Ramos (cell line): ENCODE measurements at regions not wholly inside any gene's neighbourhood (a gene's known extent, or its start where the extent isn't known, plus 50 kb on each side); places are given as distances from the start of the nearest gene placed in this dataset.

Experiments used
- in situ Hi-C: fragments of 300-500 bp; cut with MboI; formaldehyde crosslinking; loops from one replicate; pipeline ENCODE4 v1.14.3; 2022; ENCODE audit warnings: low sequenced_read_pairs; ENCODE audit not compliant: unreplicated experiment

- in situ Hi-C loops, result no loop called here
These were observed 277.5 kb upstream of the KLHL29 start for GRCh38 chr2:23107327-23107941.

GRCh38 chr2:23111263-23111662, 273.7 kb upstream of the KLHL29 start:
- in situ Hi-C loops, result no loop called here

GRCh38 chr2:23112517-23112916, 272.5 kb upstream of the KLHL29 start:
- in situ Hi-C loops, result no loop called here

- in situ Hi-C loops, result no loop called here
These were observed 270.7 kb upstream of the KLHL29 start for GRCh38 chr2:23114299-23114698.

GRCh38 chr2:23118313-23118712, 266.7 kb upstream of the KLHL29 start:
- in situ Hi-C loops, result no loop called here

GRCh38 chr2:23118894-23119293, 266.1 kb upstream of the KLHL29 start:
- in situ Hi-C loops, result no loop called here

GRCh38 chr2:23120161-23120560, 264.8 kb upstream of the KLHL29 start:
- in situ Hi-C loops, result no loop called here

GRCh38 chr2:23121968-23122648, 262.9 kb upstream of the KLHL29 start:
- in situ Hi-C loops, result no loop called here

GRCh38 chr2:23122681-23123215, 262.2 kb upstream of the KLHL29 start:
- in situ Hi-C loops, result no loop called here

GRCh38 chr2:23123686-23124085, 261.3 kb upstream of the KLHL29 start:
- in situ Hi-C loops, result no loop called here

GRCh38 chr2:23124214-23124750, 260.7 kb upstream of the KLHL29 start:
- in situ Hi-C loops, result no loop called here

- in situ Hi-C loops, result no loop called here
These were observed 257.5 kb upstream of the KLHL29 start for GRCh38 chr2:23127465-23127864.

- in situ Hi-C loops, result no loop called here
These were observed 256.2 kb upstream of the KLHL29 start for GRCh38 chr2:23128684-23129292.

- in situ Hi-C loops, result no loop called here
These were observed 253.9 kb upstream of the KLHL29 start for GRCh38 chr2:23131066-23131575.

- in situ Hi-C loops, result no loop called here
These were observed 253.0 kb upstream of the KLHL29 start for GRCh38 chr2:23132000-23132399.

- in situ Hi-C loops, result no loop called here
These were observed 252.0 kb upstream of the KLHL29 start for GRCh38 chr2:23132823-23133595.

- in situ Hi-C loops, result no loop called here
These were observed 250.3 kb upstream of the KLHL29 start for GRCh38 chr2:23134726-23135125.

- in situ Hi-C loops, result no loop called here
These were observed 249.4 kb upstream of the KLHL29 start for GRCh38 chr2:23135481-23136100.

- in situ Hi-C loops, result no loop called here
These were observed 247.8 kb upstream of the KLHL29 start for GRCh38 chr2:23137166-23137565.

- in situ Hi-C loops, result no loop called here
These were observed 246.3 kb upstream of the KLHL29 start for GRCh38 chr2:23138701-23139100.
